ENCODE measurements at regions not wholly inside any gene's neighbourhood (a gene's known extent, or its start where the extent isn't known, plus 50 kb on each side); places are given as distances from the start of the nearest gene placed in this dataset.

DNA sequence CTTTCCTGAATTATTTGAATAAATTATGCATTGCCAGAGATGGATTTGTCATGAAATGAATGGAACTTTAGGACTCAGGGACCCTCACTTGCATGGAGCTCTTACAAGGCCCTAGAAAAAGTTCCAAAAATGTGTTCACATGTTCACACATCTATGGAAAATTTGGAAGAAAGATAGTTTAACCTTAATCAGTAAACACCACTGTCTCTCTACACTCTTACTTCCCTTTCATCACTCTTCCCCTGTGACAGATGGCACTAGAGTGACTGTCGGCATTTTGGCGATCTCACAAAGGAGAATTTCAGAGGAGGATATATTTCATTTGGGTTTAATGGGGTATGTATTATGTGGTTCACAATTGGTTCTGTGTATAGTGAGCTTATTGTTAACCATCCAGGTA, 600.8 kb downstream of the IGSF11 start:
- TF ChIP-seq, protein P1, sequence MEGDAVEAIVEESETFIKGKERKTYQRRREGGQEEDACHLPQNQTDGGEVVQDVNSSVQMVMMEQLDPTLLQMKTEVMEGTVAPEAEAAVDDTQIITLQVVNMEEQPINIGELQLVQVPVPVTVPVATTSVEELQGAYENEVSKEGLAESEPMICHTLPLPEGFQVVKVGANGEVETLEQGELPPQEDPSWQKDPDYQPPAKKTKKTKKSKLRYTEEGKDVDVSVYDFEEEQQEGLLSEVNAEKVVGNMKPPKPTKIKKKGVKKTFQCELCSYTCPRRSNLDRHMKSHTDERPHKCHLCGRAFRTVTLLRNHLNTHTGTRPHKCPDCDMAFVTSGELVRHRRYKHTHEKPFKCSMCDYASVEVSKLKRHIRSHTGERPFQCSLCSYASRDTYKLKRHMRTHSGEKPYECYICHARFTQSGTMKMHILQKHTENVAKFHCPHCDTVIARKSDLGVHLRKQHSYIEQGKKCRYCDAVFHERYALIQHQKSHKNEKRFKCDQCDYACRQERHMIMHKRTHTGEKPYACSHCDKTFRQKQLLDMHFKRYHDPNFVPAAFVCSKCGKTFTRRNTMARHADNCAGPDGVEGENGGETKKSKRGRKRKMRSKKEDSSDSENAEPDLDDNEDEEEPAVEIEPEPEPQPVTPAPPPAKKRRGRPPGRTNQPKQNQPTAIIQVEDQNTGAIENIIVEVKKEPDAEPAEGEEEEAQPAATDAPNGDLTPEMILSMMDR (IDR thresholded peaks at IDR 0.05): no peak
- TF ChIP-seq POLR2A (IDR thresholded peaks at IDR 0.05): no peak
